Left ventricle myocardium inferior (tissue), 1 donor: ENCODE measurements at regions not wholly inside any gene's neighbourhood (a gene's known extent, or its start where the extent isn't known, plus 50 kb on each side); places are given as distances from the start of the nearest gene placed in this dataset.

ENCODE experiments used
- DNase-seq: peaks from one replicate; pipeline ENCODE4 v3.0.0-alpha.2; 2020
- H3K27ac ChIP-seq: fragments of 200-600 bp; replicated peaks from 2 replicates; pipeline ENCODE4 v1.8.0; 2021
- H3K27me3 ChIP-seq: fragments of 200-600 bp; 2 replicates; pipeline ENCODE4 v1.8.0; 2021; ENCODE audit warnings: low read depth
- H3K36me3 ChIP-seq: fragments of 200-600 bp; 2 replicates; pipeline ENCODE4 v1.8.0; 2021
- H3K4me1 ChIP-seq: fragments of 200-600 bp; 2 replicates; pipeline ENCODE4 v1.8.0; 2021
- H3K4me3 ChIP-seq: fragments of 200-600 bp; 2 replicates; pipeline ENCODE4 v1.8.0; 2021; ENCODE audit warnings: mild to moderate bottlenecking, moderate library complexity
- H3K9me3 ChIP-seq: fragments of 200-600 bp; replicated peaks from 2 replicates; pipeline ENCODE4 v1.8.0; 2021
- CTCF ChIP-seq: fragments of 200-600 bp; IDR thresholded peaks from 2 replicates; pipeline ENCODE4 v1.8.0; 2021; ENCODE audit warnings: antibody characterized with exemption, mild to moderate bottlenecking, borderline replicate concordance
- intact Hi-C: fragments of 100-400 bp; cut with micrococcal nuclease; formaldehyde crosslinking; loops from one replicate; pipeline ENCODE4 v1.11.0; 2022
- donor health status: DM: no; HTN: yes; CAD: no; lungs with severe emphysema.

GRCh38 chr5:74226716-74227485, 413.6 kb downstream of the ENC1 start:
- H3K4me3 ChIP-seq: no peak overlapping the region
- intact Hi-C loops: no loop called here
- no peak for TF ChIP-seq CTCF
- DNase-seq: no peak
- no peaks in the 10 kb centered on the region for H3K36me3 ChIP-seq
- H3K27me3 ChIP-seq: peaks cover 3% of the 10 kb centered on the region
- H3K4me1 ChIP-seq: no peaks in the 10 kb centered on the region
- no peak overlapping the region for H3K27ac ChIP-seq
- peaks cover 11% of the 10 kb centered on the region for H3K9me3 ChIP-seq

- Histone ChIP-seq H3K9me3 (peaks cover 11% of the 10 kb centered on the region), H3K27me3 (peaks cover 3% of the 10 kb centered on the region), H3K36me3 (no peaks in the 10 kb centered on the region), H3K4me3 (no peak overlapping the region), H3K4me1 (no peaks in the 10 kb centered on the region), H3K27ac (no peak overlapping the region)
- no peak for TF ChIP-seq CTCF
- DNase-seq: no peak
- intact Hi-C loops: no loop called here
These were observed 414.9 kb downstream of the ENC1 start for GRCh38 chr5:74225587-74225986.

GRCh38 chr5:74224331-74224730, 416.2 kb downstream of the ENC1 start:
- DNase-seq: no peak
- intact Hi-C loops: no loop called here
- Histone ChIP-seq H3K27me3 (peaks cover 3% of the 10 kb centered on the region), H3K4me1 (no peaks in the 10 kb centered on the region), H3K9me3 (peaks cover 19% of the 10 kb centered on the region), H3K4me3 (no peak overlapping the region), H3K36me3 (no peaks in the 10 kb centered on the region), H3K27ac (no peak overlapping the region)
- no peak for TF ChIP-seq CTCF

GRCh38 chr5:74222806-74223205, 417.7 kb downstream of the ENC1 start:
- H3K4me1 ChIP-seq: no peaks in the 10 kb centered on the region
- no peaks in the 10 kb centered on the region for H3K36me3 ChIP-seq
- H3K27me3 ChIP-seq: peaks cover 1% of the 10 kb centered on the region
- peaks cover 26% of the 10 kb centered on the region for H3K9me3 ChIP-seq
- intact Hi-C loops: no loop called here
- no peak overlapping the region for H3K27ac ChIP-seq
- DNase-seq: no peak
- TF ChIP-seq CTCF: no peak
- H3K4me3 ChIP-seq: no peak overlapping the region

- Histone ChIP-seq H3K9me3 (peaks cover 26% of the 10 kb centered on the region), H3K4me1 (no peaks in the 10 kb centered on the region), H3K27ac (no peak overlapping the region), H3K27me3 (no peaks in the 10 kb centered on the region), H3K4me3 (no peak overlapping the region), H3K36me3 (no peaks in the 10 kb centered on the region)
- intact Hi-C loops: no loop called here
- no peak for TF ChIP-seq CTCF
- DNase-seq: no peak
These were observed 419.1 kb downstream of the ENC1 start for GRCh38 chr5:74221413-74221812.
